ENCODE measurements at regions not wholly inside any gene's neighbourhood (a gene's known extent, or its start where the extent isn't known, plus 50 kb on each side); places are given as distances from the start of the nearest gene placed in this dataset.

- no peak overlapping the region for H3K4me3 Mint-ChIP-seq
These were observed 203.4 kb downstream of the RND3 start for GRCh38 chr2:150284116-150284515.

GRCh38 chr2:150282771-150283371 is 204.6 kb downstream of the RND3 start:
- no peaks in the 10 kb centered on the region for H3K4me1 Mint-ChIP-seq (ENCODE audit: low read depth)
- no peak for DNase-seq (ENCODE audit: low spot score)
- no peaks in the 10 kb centered on the region for H3K36me3 Mint-ChIP-seq (ENCODE audit: low read depth)
- no peak overlapping the region for H3K4me3 Mint-ChIP-seq
- no peak overlapping the region for H3K27ac Mint-ChIP-seq
- H3K9me3 Mint-ChIP-seq: peaks cover 5% of the 10 kb centered on the region
- H3K27me3 Mint-ChIP-seq (ENCODE audit: low read depth): no peaks in the 10 kb centered on the region

More at GRCh38 chr2:150284116-150284515, 203.4 kb downstream of the RND3 start:
- Mint-ChIP-seq H3K27me3 (ENCODE audit: low read depth) (no peaks in the 10 kb centered on the region), H3K4me1 (ENCODE audit: low read depth) (no peaks in the 10 kb centered on the region), H3K36me3 (ENCODE audit: low read depth) (no peaks in the 10 kb centered on the region), H3K9me3 (peaks cover 5% of the 10 kb centered on the region), H3K27ac (no peak overlapping the region)
- DNase-seq (ENCODE audit: low spot score): no peak

DNA sequence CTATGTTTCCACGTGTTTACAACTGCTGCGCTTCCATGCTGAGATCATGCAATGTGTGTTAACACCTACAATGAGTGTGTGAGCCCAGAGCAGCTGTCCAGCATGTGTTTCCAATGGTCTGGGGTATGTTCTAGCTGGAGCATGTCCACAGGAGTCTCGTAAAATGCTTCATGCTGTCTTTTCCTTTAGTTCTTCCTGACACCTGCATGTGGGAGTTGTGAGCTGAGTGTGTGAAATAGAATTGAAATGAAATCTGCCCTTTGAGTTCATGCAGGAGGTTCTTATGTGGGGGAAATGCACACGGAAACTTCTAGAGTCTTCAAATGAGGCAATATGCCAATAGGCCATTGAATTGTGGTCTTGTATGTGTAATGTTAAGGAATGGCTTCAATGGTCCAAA is 205.1 kb downstream of the RND3 start:
- Mint-ChIP-seq H3K27ac (no peak overlapping the region), H3K27me3 (ENCODE audit: low read depth) (no peaks in the 10 kb centered on the region), H3K9me3 (peaks cover 8% of the 10 kb centered on the region)

DNA sequence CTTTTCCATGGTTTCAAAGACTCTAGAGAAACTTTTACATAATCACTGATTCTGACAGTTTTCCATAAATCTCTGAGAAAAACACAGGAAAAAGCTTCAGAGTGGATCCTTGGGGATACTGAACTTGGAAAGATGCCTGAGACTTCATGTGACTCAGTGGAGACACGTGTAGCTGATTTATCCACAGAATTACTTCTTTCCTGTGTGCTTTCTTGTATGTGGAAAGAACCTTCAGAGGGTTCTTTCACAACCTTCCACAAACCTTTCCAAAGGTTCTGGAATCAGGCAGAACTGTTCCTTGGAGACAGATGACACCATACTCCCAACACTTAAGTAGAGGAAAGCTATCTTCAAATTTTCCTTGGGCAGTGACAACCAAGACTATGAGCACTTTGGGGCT is 207.2 kb downstream of the RND3 start:
- no peaks in the 10 kb centered on the region for H3K4me1 Mint-ChIP-seq (ENCODE audit: low read depth)
- no peak for DNase-seq (ENCODE audit: low spot score)
- no peaks in the 10 kb centered on the region for H3K27me3 Mint-ChIP-seq (ENCODE audit: low read depth)
- no peak overlapping the region for H3K27ac Mint-ChIP-seq
- no peak overlapping the region for H3K4me3 Mint-ChIP-seq
- H3K36me3 Mint-ChIP-seq (ENCODE audit: low read depth): no peaks in the 10 kb centered on the region
- H3K9me3 Mint-ChIP-seq: peaks cover 18% of the 10 kb centered on the region

More for the DNA sequence above, 205.1 kb downstream of the RND3 start:
- no peaks in the 10 kb centered on the region for H3K4me1 Mint-ChIP-seq (ENCODE audit: low read depth)
- H3K4me3 Mint-ChIP-seq: no peak overlapping the region
- no peak for DNase-seq (ENCODE audit: low spot score)
- no peaks in the 10 kb centered on the region for H3K36me3 Mint-ChIP-seq (ENCODE audit: low read depth)

GRCh38 chr2:150279686-150280085 is 207.8 kb downstream of the RND3 start:
- no peak overlapping the region for H3K27ac Mint-ChIP-seq
- H3K4me3 Mint-ChIP-seq: no peak overlapping the region
- H3K4me1 Mint-ChIP-seq (ENCODE audit: low read depth): no peaks in the 10 kb centered on the region
- DNase-seq (ENCODE audit: low spot score): no peak
- H3K36me3 Mint-ChIP-seq (ENCODE audit: low read depth): no peaks in the 10 kb centered on the region
- peaks cover 18% of the 10 kb centered on the region for H3K9me3 Mint-ChIP-seq
- H3K27me3 Mint-ChIP-seq (ENCODE audit: low read depth): no peaks in the 10 kb centered on the region

DNA sequence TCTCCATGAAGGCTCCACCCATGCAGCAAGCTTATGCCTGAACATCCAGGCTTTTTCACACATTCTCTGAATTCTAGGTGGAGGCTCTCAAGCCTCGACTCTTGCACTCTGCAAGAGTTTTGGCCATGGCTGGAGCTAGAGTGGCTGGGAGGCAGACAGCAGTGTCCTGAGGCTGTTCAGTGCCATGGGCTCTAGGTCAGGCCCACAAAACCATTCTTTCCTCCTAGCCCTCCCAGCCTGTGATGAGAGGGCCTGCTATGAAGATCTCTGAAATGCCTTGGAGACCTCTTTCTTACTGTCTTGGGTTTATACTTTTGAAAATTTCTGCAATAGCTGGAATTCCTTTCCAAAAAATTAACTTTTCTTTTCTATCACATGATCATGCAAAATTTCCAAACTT is 210.7 kb downstream of the RND3 start:
- Mint-ChIP-seq H3K36me3 (ENCODE audit: low read depth) (no peaks in the 10 kb centered on the region), H3K27ac (no peak overlapping the region), H3K4me1 (ENCODE audit: low read depth) (no peaks in the 10 kb centered on the region), H3K4me3 (no peak overlapping the region), H3K9me3 (peaks cover 22% of the 10 kb centered on the region), H3K27me3 (ENCODE audit: low read depth) (no peaks in the 10 kb centered on the region)
- no peak for DNase-seq (ENCODE audit: low spot score)

DNA sequence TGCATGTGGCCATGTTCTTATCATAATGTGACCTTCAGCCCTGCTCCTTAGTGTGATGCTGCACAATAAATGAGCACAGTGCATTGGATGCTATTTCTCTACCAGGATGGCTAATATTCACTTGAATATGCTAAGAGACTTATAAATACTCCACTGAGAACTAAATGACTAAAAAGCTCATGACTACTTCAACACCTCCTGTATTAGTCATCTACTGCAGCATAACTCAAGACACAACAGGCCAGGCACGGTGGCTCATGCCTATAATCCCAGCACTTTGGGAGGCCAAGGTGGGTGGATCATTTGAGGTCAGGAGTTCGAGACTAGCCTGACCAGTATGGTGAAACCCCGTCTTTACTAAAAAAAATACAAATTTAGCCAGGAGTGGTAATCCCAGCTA is 213.4 kb downstream of the RND3 start:
- Mint-ChIP-seq H3K4me3 (no peak overlapping the region), H3K36me3 (ENCODE audit: low read depth) (no peaks in the 10 kb centered on the region)

GRCh38 chr2:150271952-150272802 is 215.3 kb downstream of the RND3 start:
- Mint-ChIP-seq H3K27ac (no peak overlapping the region), H3K4me1 (ENCODE audit: low read depth) (no peaks in the 10 kb centered on the region), H3K9me3 (peaks cover 13% of the 10 kb centered on the region), H3K36me3 (ENCODE audit: low read depth) (no peaks in the 10 kb centered on the region), H3K4me3 (no peak overlapping the region), H3K27me3 (ENCODE audit: low read depth) (no peaks in the 10 kb centered on the region)
- DNase-seq (ENCODE audit: low spot score): no peak

More for the DNA sequence above, 213.4 kb downstream of the RND3 start:
- H3K4me1 Mint-ChIP-seq (ENCODE audit: low read depth): no peaks in the 10 kb centered on the region
- no peak overlapping the region for H3K27ac Mint-ChIP-seq
- H3K9me3 Mint-ChIP-seq: peaks cover 17% of the 10 kb centered on the region
- DNase-seq (ENCODE audit: low spot score): no peak
- no peaks in the 10 kb centered on the region for H3K27me3 Mint-ChIP-seq (ENCODE audit: low read depth)

DNA sequence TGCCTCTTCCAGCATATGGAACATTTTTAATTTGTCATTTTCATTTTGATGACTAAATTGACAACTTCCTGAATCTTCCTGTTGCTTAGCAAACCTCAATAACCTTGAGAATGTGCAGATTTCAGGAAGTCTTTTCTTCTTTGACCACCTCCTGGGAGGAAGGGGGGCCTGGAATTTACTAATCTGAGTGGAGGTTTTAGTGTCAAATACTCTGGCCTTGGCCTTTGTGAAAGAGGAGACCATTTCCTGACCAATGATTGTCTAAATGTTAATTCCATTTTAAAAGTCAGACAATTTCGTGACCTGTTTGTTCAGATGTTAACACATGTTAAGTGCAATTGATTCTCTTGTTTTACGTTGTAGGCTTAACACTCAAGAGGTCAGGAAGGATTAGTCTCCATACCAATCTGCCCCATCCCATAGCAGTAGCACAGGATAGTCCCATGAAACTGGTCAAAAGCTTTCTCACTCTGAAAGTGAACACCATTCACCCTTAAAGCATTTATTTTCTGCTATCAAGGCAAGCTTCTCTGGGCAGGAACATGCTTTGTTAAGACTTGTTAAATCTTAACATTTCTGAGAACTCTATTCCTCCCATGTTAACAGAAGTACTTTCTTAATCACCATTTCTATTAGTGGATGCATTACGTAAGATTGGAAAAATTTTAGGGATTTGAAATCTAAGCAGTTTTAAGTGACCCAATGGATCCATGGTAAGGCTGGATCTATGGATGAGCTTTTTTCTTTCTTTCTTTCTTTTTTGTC is 219.6 kb downstream of the RND3 start:
- Mint-ChIP-seq H3K36me3 (ENCODE audit: low read depth) (no peaks in the 10 kb centered on the region), H3K27me3 (ENCODE audit: low read depth) (no peaks in the 10 kb centered on the region), H3K4me1 (ENCODE audit: low read depth) (no peaks in the 10 kb centered on the region), H3K9me3 (no peaks in the 10 kb centered on the region), H3K4me3 (no peak overlapping the region), H3K27ac (no peak overlapping the region)
- DNase-seq (ENCODE audit: low spot score): no peak

DNA sequence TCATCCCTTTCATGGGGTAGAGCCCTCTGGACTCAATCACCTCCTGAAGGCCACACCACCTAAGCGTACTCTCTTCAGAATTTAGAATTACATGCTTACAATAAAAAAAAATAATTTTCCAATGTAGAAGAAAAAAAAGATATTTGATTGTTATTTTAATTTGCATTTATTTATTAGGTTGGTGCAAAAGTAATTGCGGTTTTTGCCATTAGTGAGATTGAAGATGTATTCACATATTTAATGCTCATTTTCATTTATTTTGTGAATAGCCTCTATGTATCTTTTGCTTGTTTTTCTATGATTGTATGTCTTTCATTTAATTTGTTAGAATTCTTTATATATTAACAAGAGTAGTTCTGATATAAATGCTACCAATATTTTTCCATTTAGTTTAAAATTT is 220.5 kb downstream of the RND3 start:
- H3K27me3 Mint-ChIP-seq (ENCODE audit: low read depth): no peaks in the 10 kb centered on the region
- H3K9me3 Mint-ChIP-seq: no peaks in the 10 kb centered on the region
- DNase-seq (ENCODE audit: low spot score): no peak
- H3K4me3 Mint-ChIP-seq: no peak overlapping the region
- H3K36me3 Mint-ChIP-seq (ENCODE audit: low read depth): no peaks in the 10 kb centered on the region
- H3K4me1 Mint-ChIP-seq (ENCODE audit: low read depth): no peaks in the 10 kb centered on the region
- no peak overlapping the region for H3K27ac Mint-ChIP-seq

- DNase-seq (ENCODE audit: low spot score): no peak
- no peak overlapping the region for H3K27ac Mint-ChIP-seq
- no peaks in the 10 kb centered on the region for H3K9me3 Mint-ChIP-seq
These were observed 223.0 kb downstream of the RND3 start for GRCh38 chr2:150264442-150264841.

GRCh38 chr2:150261691-150262090 is 225.8 kb downstream of the RND3 start:
- Mint-ChIP-seq H3K36me3 (ENCODE audit: low read depth) (no peaks in the 10 kb centered on the region), H3K4me3 (no peak overlapping the region), H3K9me3 (no peaks in the 10 kb centered on the region), H3K27me3 (ENCODE audit: low read depth) (no peaks in the 10 kb centered on the region), H3K27ac (no peak overlapping the region), H3K4me1 (ENCODE audit: low read depth) (no peaks in the 10 kb centered on the region)
- DNase-seq (ENCODE audit: low spot score): no peak

More at GRCh38 chr2:150264442-150264841, 223.0 kb downstream of the RND3 start:
- Mint-ChIP-seq H3K36me3 (ENCODE audit: low read depth) (no peaks in the 10 kb centered on the region), H3K4me3 (no peak overlapping the region), H3K27me3 (ENCODE audit: low read depth) (no peaks in the 10 kb centered on the region), H3K4me1 (ENCODE audit: low read depth) (no peaks in the 10 kb centered on the region)

GRCh38 chr2:150260636-150261035 is 226.8 kb downstream of the RND3 start:
- no peak overlapping the region for H3K27ac Mint-ChIP-seq
- H3K36me3 Mint-ChIP-seq (ENCODE audit: low read depth): no peaks in the 10 kb centered on the region
- no peaks in the 10 kb centered on the region for H3K4me1 Mint-ChIP-seq (ENCODE audit: low read depth)
- DNase-seq (ENCODE audit: low spot score): no peak
- H3K4me3 Mint-ChIP-seq: no peak overlapping the region
- H3K27me3 Mint-ChIP-seq (ENCODE audit: low read depth): no peaks in the 10 kb centered on the region
- no peaks in the 10 kb centered on the region for H3K9me3 Mint-ChIP-seq

DNA sequence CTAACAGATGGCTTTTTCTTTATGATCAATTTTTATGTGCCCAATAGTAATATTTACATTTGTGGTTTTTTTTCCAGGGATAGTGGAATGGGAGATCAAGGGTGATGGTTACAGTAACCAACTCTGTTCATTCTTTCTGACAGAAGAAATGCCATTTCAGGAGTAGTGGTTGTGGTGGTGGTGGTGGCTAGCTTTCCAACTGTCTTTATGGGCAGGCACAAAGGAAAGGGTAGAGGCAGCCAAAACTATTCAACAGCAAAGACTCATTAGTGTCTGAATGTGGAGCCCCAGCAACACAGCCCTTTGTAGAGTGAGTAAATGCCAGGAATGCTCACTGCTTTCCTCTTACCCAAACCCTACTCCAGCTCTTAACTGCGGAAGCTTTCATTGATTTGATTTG is 227.7 kb downstream of the RND3 start:
- Mint-ChIP-seq H3K4me1 (ENCODE audit: low read depth) (no peaks in the 10 kb centered on the region), H3K4me3 (no peak overlapping the region), H3K9me3 (no peaks in the 10 kb centered on the region), H3K27ac (no peak overlapping the region), H3K27me3 (ENCODE audit: low read depth) (no peaks in the 10 kb centered on the region), H3K36me3 (ENCODE audit: low read depth) (no peaks in the 10 kb centered on the region)
- no peak for DNase-seq (ENCODE audit: low spot score)
